HG03442 (cell line): ENCODE measurements at regions not wholly inside any gene's neighbourhood (a gene's known extent, or its start where the extent isn't known, plus 50 kb on each side); places are given as distances from the start of the nearest gene placed in this dataset.

Experiments used
- ATAC-seq: cut with Tn5 transposase; IDR thresholded peaks from one replicate; pipeline ENCODE4 v1.9.1; 2021; ENCODE audit warnings: mild to moderate bottlenecking, moderate library complexity; ENCODE audit not compliant: unreplicated experiment

DNA sequence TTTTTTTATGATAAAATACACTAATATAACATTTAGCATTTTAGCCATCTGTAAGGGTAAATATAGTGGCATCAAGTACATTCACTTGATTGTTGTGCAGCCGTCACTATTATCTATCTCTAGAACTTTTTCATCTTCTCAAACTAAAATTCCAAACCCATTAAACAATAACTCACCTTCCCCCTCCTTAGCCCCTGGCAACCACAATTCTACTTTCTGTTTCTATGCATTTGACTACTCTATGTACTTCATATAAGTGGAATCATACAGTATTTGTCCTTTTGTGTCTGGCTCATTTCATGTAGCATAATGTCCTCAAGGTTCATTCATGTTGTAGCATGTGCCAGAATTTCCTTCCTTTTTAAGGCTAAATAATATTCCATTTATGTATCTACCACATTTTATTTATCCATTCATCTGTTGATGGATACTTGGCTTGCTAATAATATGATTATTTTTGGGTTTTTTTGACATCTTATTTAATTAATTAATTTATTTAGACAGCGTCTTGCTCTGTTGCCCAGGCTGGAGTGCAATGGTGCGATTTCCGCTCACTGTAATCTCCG lies 69.6 kb upstream of the MACF1 start:
- no peak for ATAC-seq

GRCh38 chr1:39136638-39137037 lies 67.9 kb upstream of the MACF1 start:
- no peak for ATAC-seq

GRCh38 chr1:39139723-39140360 lies 64.7 kb upstream of the MACF1 start:
- no peak for ATAC-seq

GRCh38 chr1:39141925-39142324 lies 62.6 kb upstream of the MACF1 start:
- ATAC-seq, result no peak

DNA sequence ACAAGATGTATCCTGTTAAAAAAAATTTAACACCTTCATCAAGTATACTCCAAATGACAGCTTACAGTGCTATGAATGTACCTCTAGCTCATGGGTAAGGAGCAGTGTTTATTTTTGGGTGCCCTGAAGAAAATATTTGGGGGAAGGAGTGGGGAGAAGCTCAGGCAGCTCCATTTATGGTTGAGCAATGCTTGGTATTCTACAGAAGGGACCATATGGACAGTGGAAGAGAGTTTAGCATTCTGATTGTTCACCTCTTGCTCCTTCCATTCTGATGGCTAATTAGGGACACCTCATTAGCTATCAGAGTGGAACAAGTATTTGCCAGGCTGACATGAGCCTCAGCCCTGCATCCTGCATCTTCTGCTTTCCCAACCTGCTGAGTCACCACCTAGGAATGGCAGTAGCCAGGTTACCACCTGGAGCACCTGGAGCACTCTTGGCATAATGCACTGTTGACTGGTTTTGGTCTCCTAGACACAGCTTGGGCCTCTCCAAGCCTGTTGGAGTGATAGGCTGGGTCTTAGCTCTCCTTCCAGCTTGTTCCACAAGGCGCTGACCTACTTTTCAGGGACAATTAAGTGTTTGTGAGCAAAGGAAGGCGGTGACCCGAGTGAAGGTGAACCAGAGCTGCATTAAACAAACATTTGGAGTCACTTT lies 62.0 kb upstream of the MACF1 start:
- no peak for ATAC-seq

DNA sequence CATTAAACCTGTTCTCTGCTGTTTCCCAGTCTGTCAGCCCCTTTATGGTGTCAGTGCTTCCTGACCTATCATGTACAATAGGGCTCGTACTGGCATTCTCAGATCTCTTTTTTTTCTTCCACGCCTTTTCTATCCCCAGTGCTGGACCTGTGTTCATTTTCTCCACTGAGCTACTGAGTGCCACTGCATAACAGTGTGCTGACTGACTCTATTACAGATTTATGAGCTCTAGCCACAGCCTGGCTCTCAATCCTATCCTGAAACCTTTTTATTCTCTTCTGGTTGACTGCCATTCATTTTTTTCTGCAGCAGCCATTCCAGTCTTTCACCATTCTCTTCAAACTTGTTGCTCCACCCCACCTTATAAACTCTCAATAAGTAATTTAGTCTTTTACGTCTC lies 59.6 kb upstream of the MACF1 start:
- no peak for ATAC-seq

DNA sequence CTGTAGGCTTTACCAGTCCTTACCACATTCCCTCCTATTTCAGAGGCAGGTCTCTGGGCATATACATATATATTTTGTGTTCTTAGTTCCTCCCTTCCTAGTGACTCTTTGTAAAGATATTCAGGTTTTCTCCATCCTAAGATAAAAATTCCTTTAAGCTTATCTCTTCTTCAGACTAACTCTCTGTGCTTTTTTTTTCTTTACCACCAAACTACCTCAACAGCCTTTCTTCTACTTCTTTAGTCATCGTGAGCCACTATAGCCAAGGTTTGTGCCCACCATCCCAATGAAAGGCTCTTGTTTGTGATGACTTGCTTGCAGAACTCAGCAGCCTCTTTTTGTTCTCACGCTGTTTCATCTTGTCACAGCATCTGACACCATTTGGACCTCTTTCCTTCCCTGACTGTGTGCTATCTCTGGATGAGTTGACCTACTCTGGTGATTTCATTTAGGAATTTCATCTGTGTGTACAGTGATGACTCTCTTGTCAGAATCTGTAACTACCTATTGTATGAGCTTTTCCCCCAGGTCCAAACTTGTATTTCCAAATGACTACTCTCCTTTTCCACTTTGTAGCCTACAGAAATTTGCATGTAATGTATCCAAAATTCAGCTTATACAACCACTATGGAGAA lies 59.0 kb upstream of the MACF1 start:
- ATAC-seq, result no peak

DNA sequence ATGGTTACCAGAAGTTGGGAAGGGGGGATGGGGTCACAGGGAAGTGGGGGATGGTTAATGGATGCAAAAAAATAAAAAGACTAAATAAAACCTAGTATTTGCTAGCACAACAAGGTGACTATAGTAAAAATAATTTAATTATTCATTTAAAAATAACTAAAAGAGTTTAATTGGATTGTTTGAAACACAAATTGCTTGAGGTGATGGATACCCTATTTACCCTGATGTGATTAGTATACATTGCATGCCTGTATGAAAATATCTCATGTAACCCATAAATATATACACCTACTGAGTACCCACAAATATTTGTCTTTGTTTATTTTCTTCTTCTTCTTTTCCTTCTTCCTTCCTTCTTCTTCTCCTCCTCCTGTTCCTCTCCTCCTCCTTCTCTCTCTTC lies 57.8 kb upstream of the MACF1 start:
- no peak for ATAC-seq

- ATAC-seq, result no peak
Measured at GRCh38 chr1:39147099-39148025, 57.1 kb upstream of the MACF1 start.

DNA sequence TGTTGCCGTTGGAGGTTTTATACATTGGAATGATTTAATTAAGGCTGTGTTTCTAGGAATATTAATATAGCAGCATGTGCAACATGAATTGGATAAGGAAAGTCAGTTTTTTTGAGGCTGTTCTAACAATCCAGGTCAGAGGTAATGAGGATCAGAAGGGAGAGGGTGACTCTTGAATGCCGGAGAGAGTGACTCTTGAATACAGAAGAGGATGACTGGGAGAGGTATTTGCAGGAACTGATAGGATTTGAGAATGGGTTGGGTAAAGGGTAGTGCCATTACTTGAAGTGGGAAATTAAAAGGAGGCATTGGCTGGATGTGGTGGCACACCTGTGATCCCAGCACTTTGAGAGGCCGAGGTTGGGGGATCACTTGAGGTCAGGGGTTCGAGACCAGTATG lies 55.6 kb upstream of the MACF1 start:
- ATAC-seq, result no peak

- ATAC-seq, result no peak
Measured at GRCh38 chr1:39149509-39149908, 55.0 kb upstream of the MACF1 start.

GRCh38 chr1:39150779-39151178 lies 53.7 kb upstream of the MACF1 start:
- ATAC-seq, result no peak

DNA sequence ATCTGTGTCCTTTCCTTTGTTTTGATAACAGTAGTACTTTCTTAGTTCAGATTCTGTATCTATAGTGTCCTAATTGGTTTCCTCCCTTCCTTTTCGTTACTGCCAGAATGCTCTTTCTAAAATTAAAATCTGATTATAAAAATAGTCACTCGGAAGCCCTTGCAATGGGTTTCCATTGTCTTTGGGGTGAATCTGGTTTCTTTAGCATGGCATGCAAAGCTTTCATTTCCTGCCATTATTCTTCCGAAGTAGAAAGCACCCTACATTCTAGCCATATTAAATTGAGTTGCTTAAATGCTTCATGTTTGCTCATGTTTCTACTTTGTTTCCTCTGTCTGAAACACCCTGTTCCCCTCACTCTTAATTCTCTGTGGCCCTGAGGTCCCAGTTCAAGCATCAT lies 53.2 kb upstream of the MACF1 start:
- no peak for ATAC-seq

GRCh38 chr1:39152923-39153322 lies 51.6 kb upstream of the MACF1 start:
- no peak for ATAC-seq

- ATAC-seq, result no peak
Measured at GRCh38 chr1:39153684-39154083, 50.8 kb upstream of the MACF1 start.

DNA sequence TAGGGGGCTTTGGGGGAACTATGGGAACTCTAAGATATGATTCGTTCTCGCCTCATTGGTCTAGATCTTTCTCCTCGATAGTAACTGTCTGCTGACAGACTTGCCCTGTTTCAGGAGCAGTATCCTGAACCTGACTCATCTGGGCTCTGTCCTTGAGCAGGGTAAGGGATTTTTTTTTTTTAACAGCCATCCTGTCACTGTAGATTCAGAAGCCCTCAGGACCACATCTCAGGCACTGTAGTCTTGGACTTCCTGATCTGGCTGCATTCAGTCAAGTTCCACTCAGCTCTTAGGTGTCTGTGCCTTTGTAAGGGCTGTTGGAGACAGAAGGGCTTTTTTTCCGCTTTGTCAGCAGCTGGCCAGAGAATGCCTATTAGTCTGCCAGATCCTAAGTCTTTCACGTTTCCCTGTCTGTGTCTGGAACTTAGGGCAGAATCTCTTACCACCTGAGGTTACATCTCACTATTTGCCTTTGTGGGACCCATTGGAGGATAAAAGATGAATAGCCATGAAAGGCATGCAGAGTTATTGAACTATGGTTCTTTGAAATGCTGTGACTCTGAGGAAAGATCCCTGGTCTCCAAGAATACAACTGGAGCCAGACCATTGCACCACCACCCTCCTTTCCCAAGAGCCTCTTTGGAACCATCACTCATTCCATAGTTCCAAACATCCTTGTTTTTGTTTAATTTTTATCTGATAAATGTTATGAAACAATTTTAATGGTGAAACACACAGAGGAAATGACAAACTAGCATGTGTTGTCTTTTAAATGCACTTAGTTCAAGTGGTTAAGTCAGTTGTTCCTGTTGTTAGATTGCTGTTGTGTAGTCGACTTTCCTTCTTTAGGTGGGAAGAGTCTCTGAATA lies 49.7 kb upstream of the MACF1 start:
- ATAC-seq, result no peak
